Body of pancreas (tissue), 4 donors: ENCODE measurements at regions not wholly inside any gene's neighbourhood (a gene's known extent, or its start where the extent isn't known, plus 50 kb on each side); places are given as distances from the start of the nearest gene placed in this dataset.

Experiments used
- CTCF ChIP-seq, 7 experiments: fragments of 450-650 bp in 4 of 7; fragments of 200-600 bp in 3 of 7; sonication (generic) in 3 of 7; IDR thresholded peaks; one replicate each; pipeline ENCODE4 v1.5.1; 2016 to 2019; ENCODE audit warnings: antibody characterized with exemption in 7 of 7
- POLR2A ChIP-seq, 3 donors: fragments of 450-650 bp; IDR thresholded peaks; one replicate each; pipeline ENCODE4 v1.6.1; 2016; ENCODE audit warnings: antibody characterized with exemption in 3 of 3, mild to moderate bottlenecking in 2 of 3

DNA sequence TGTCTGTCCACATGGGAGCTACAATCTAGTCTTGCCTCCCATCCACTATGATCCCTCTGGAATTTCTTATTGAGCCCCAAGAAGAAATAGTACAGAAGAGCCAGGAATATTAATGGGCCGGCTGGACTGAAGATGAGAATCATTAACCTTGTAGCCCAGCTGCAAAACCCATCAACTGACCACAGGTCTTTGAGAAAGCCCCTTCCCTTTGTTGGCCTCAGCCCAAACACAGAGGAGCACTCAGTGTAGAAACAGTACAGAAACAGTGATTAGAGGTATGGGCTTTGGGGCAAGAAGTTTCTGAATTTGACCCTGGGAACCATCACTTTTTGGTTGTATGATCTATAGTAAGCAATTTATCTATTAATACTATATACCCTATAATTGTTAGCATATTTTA is 76.8 kb upstream of the RAB40AL start:
- TF ChIP-seq CTCF (IDR thresholded peaks at IDR 0.05) (no peak), POLR2A (IDR thresholded peaks at IDR 0.05) (no peak)
